HL-60 (cell line): ENCODE measurements at regions not wholly inside any gene's neighbourhood (a gene's known extent, or its start where the extent isn't known, plus 50 kb on each side); places are given as distances from the start of the nearest gene placed in this dataset.

Source experiments
- DNase-seq, 2 experiments: peaks; one replicate each; pipeline ENCODE4 v3.0.0-alpha.2; 2010 to 2020; ENCODE audit warnings: low read depth in 1 of 2, low spot score in 1 of 2
- H3K27ac ChIP-seq: fragments of 250-450 bp; sonication (Bioruptor Pico); replicated peaks from 2 replicates; pipeline ENCODE4 v1.5.1; 2020; ENCODE audit warnings: mild to moderate bottlenecking, moderate library complexity
- H3K27me3 ChIP-seq: fragments of 250-450 bp; sonication (Bioruptor Pico); 2 replicates; pipeline ENCODE4 v1.5.1; 2021; ENCODE audit warnings: mild to moderate bottlenecking, moderate library complexity; ENCODE audit not compliant: insufficient read depth, poor library complexity, severe bottlenecking
- H3K4me3 ChIP-seq: replicated peaks from 2 replicates; pipeline ENCODE4 v1.5.1; 2011; ENCODE audit warnings: mild to moderate bottlenecking, control low read depth, low read length; ENCODE audit not compliant: insufficient read depth
- CTCF ChIP-seq: IDR thresholded peaks from one replicate; pipeline ENCODE4 v1.5.1; 2011; ENCODE audit warnings: low read length, control low read depth, inconsistent platforms; ENCODE audit not compliant: insufficient read depth
- GABPA ChIP-seq: IDR thresholded peaks from 2 replicates; pipeline ENCODE4 v1.6.1; 2012; ENCODE audit warnings: low read depth
- POLR2AphosphoS5 ChIP-seq: IDR thresholded peaks from 2 replicates; pipeline ENCODE4 v1.6.1; 2012; ENCODE audit warnings: low read depth
- REST ChIP-seq: IDR thresholded peaks from 2 replicates; pipeline ENCODE4 v1.6.1; 2012; ENCODE audit warnings: low read depth; ENCODE audit not compliant: insufficient replicate concordance
- SPI1 ChIP-seq: IDR thresholded peaks from 2 replicates; pipeline ENCODE4 v1.6.1; 2012; ENCODE audit warnings: low read depth, mild to moderate bottlenecking, borderline replicate concordance

- TF ChIP-seq SPI1 (no peak), POLR2AphosphoS5 (no peak), CTCF (no peak), REST (no peak), GABPA (no peak)
- no peak overlapping the region for H3K27ac ChIP-seq
Measured at GRCh38 chrX:88439935-88440334, 307.1 kb upstream of the CPXCR1 start.

More at GRCh38 chrX:88439935-88440334, 307.1 kb upstream of the CPXCR1 start:
- DNase-seq = no peak
- Histone ChIP-seq H3K27me3 (no peaks in the 10 kb centered on the region), H3K4me3 (no peak overlapping the region)
